ENCODE measurements at regions not wholly inside any gene's neighbourhood (a gene's known extent, or its start where the extent isn't known, plus 50 kb on each side); places are given as distances from the start of the nearest gene placed in this dataset.

GRCh38 chr11:45435706-45436105, 149.6 kb upstream of the SYT13 start:
- no peak for DNase-seq

- no peak for DNase-seq
Observed at GRCh38 chr11:45432910-45433309, 146.8 kb upstream of the SYT13 start.

GRCh38 chr11:45432100-45432499, 146.0 kb upstream of the SYT13 start:
- DNase-seq, result no peak

GRCh38 chr11:45431046-45432018, 145.2 kb upstream of the SYT13 start:
- no peak for DNase-seq

DNA sequence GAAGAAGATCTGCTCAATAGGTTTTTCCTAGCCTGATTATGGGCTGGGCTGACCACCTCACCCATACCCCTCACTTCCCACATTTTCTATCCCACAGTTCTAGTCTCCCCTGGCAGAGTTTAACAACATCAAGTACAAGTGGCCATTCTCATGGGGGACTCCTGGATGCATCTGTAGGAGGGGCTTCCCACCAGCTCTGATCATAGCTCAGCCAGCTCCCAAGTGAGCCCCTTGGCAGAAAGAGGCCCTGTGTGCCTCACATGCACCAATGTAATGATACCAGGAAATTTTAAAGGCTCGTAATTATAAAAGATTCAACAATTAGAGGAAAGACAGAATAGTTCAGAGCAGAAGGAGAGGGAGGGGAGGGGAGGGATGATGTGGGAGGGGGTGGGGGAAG, 144.2 kb upstream of the SYT13 start:
- no peak for DNase-seq

DNA sequence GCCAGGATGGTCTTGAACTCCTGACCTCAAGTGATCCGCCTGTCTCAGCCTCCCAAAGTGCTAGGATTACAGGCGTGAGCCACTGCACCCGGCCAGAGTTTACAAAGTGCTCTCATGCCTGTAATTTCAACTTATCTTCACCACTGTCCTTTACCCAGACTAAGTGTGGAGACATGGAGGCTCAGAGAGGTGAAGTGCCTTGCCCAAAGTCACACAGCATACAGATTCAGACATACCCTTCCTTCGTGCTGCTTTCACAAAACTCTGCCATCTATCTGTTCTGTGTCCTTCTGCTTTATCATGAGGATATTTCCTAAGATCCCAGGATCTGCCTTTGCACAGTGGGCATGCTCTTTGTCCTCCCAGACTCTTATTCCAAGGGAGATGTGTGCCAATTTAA, 143.6 kb upstream of the SYT13 start:
- no peak for DNase-seq

GRCh38 chr11:45428541-45429230, 142.5 kb upstream of the SYT13 start:
- DNase-seq, result no peak

GRCh38 chr11:45428116-45428515, 142.0 kb upstream of the SYT13 start:
- no peak for DNase-seq

- no peak for DNase-seq
Observed at GRCh38 chr11:45424411-45425180, 138.5 kb upstream of the SYT13 start.

DNA sequence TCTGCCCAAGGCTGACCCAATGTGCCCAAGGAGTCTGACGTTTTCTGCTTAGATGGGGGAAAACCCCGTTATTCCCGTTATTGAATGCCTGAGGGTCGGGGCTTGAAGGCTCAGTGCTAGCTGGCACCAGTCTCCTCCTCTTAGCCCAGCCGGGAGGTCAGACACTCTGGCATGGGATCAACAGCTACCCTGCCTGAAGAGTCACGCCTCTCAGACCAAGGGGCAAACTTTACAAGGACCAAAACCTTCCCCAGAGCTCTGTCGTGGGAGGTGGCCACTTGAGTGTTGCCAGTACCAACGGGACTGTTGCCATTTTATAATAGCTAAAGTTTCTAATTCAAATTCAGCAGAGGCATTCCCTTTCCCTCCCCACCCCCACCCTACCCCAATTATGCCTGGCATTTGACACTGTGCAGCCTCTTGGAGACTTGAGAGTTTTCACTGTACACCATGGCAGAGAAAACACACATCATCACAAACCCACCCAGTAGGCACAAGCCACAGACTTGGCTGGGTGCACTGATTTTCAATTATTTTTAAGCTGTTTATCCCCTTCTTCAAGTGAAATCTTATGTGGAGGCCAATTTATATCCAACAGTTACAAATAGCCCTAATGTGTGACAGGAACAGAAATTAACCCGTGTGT, 137.5 kb upstream of the SYT13 start:
- no peak for DNase-seq

- DNase-seq, result no peak
Observed at GRCh38 chr11:45423036-45423435, 136.9 kb upstream of the SYT13 start.

- DNase-seq, result no peak
Observed at GRCh38 chr11:45414088-45414487, 127.9 kb upstream of the SYT13 start.

- no peak for DNase-seq
Observed at GRCh38 chr11:45413156-45413858, 127.2 kb upstream of the SYT13 start.

DNA sequence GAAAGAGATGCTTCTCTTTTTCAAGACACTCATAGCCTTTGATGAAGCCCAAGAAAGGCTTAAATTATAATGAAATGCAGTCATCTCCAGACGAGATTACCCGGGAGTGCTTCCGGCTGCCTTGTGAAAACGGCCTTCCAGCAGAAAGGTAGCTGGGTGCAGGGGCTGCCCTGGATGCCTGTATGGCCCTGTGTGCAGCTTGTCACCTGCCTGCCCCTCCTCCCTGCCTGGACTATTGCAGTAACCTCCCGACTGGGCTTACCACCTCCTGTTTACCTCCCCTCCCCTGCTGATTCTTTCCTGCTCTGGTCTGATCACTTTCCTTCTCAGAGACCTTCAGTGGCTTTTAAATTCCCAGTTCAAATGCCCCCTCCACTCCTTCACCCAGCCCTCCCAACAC, 126.4 kb upstream of the SYT13 start:
- DNase-seq, result no peak

GRCh38 chr11:45412051-45412471, 125.9 kb upstream of the SYT13 start:
- DNase-seq, result no peak

- DNase-seq, result no peak
Observed at GRCh38 chr11:45411228-45411946, 125.2 kb upstream of the SYT13 start.

DNA sequence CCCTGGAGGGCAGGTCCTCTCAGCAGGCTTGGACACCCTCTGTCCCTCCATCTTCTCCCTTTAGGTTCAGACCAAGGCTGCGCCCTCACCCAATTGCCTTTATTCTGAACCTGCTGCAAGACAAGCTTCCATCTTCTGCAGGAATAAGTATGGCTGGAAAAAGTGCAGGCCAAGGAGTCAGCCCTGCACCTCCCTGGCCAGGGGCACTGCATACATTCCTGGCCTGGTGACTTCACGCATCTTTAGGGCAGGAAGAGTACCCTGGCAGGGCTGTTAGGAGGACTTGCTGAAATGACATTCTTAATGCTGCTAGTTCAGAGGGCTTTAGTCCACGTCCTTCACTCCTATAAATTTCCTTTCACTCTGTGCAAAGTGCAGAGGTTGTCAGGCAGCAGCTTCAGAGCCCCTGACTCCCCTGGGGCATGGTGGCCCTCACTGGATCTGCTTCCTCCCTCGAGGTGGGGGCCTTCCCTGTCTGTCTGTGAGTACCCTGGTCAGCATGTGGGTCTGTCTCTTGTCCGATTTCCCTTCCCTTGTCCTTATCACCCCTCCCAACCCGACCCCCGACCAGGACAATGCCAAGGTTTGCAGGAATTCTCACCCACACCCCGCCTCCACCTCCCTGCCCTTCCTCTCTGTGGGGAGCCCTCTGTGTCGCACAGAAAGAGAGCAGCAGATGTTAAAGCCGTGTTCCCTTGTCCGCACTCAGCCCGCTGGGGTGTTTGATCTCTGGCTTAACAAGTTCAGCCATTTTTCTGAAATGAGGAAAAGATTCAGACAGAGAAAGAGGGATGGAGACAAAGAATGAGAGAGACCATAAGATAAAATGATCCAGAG, 124.5 kb upstream of the SYT13 start:
- DNase-seq, result no peak

GRCh38 chr11:45409587-45409986, 123.4 kb upstream of the SYT13 start:
- DNase-seq, result no peak

GRCh38 chr11:45407226-45407625, 121.1 kb upstream of the SYT13 start:
- DNase-seq, result no peak

DNA sequence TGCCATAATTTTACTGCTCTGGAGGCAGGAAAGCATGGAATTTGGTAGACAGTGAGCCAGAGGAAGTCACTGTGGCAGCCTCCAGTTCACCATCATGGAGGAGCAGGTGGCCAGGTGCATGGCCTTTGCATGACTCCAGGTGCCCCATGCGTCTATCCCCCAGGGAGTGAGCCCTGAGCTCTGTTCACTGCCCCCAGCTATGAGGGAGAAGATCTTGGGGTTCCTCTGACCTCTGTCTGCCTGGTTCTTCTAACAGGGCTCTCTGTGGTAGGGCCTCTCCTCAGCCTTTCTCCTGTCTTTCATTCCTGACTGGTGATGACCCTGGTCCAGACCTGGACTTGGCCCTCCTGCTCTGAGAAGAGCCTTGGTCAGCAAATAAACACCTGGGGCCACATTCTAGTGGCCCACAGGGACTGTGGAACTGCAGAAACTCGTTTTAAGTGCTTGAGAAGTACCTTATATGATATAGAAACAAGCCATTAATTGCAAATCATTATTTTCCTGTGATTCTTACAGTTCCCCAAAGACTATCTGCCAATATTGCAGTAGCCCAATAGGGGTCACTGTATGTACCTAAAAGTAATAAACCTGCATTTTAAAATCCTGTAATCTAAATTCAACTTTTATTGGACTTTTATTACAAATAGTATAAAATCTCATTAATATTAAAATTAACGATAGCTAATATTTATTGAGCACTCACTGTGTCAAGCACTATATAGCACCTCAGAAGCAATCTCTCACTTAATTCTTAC, 120.0 kb upstream of the SYT13 start:
- no peak for DNase-seq
